ENCODE measurements at regions not wholly inside any gene's neighbourhood (a gene's known extent, or its start where the extent isn't known, plus 50 kb on each side); places are given as distances from the start of the nearest gene placed in this dataset.
"Not testable (repeated sequence)": the region's sequence is repeated elsewhere in the genome, so short reads cannot be mapped to it uniquely, and the experiment has no call there.

DNA sequence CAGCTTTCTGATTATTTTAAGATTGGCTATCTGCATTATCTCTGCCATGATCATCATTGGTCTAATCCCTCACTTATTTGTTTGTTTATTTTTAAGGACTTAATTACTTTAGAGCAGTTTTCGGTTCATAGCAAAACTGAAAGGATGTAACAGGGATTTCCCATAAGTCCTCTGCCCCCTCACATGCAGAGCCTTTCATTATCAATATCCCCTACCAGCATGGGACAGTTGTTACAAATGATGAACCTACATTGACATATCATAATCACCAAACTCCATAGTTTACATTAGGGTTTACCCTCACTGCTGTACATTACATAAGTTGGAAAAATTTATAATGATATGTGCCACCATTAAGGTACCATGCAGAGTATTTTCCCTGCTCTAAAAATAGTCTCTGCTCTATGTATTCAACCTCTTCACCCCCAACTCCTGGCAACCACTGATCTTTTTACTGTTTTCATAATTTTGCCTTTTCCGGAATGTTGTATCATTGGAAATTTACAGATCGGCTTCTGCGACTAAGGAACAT lies 131.9 kb downstream of the GOLGA6L6 start:
- not testable (repeated sequence) for H3K27ac ChIP-seq (ENCODE audit: insufficient read depth, low read length, poor library complexity, severe bottlenecking); H3K4me1 ChIP-seq (ENCODE audit: control insufficient read depth, insufficient read depth, low read length, poor library complexity, severe bottlenecking); H3K36me3 ChIP-seq (ENCODE audit: control insufficient read depth, insufficient read depth, low read length); H3K9me3 ChIP-seq (ENCODE audit: control insufficient read depth, low read length); H3K4me3 ChIP-seq (ENCODE audit: insufficient read depth, low read depth, low read length, poor library complexity, severe bottlenecking); DNase-seq; H3K27me3 ChIP-seq (replicated peaks; ENCODE audit: control insufficient read depth, insufficient read depth, low read length, poor library complexity, severe bottlenecking)

DNA sequence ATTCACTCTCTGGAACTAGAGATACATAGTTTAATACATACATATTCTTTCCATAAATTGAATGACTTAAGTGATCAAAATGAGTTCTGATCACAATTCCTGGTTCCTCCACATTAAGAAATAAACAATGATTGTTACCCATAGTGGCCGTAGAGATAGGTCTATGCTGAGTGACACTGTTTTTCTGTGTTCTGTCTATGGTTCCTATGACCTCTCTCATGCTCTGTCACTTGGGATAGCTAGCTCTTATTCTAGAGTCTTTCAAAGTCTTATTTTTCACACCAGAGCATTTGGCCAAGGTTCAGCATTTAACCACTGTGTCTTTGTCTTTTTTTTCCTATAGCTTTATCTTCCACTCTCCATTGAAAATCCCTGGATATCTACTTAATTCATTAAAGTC lies 132.4 kb downstream of the GOLGA6L6 start:
- no peak overlapping the region for H3K4me3 ChIP-seq (ENCODE audit: insufficient read depth, low read depth, low read length, poor library complexity, severe bottlenecking)
- no peak overlapping the region for H3K27ac ChIP-seq (ENCODE audit: insufficient read depth, low read length, poor library complexity, severe bottlenecking)
- H3K27me3 ChIP-seq (replicated peaks; ENCODE audit: control insufficient read depth, insufficient read depth, low read length, poor library complexity, severe bottlenecking): no peaks in the 10 kb centered on the region
- no peaks in the 10 kb centered on the region for H3K36me3 ChIP-seq (ENCODE audit: control insufficient read depth, insufficient read depth, low read length)
- H3K4me1 ChIP-seq (ENCODE audit: control insufficient read depth, insufficient read depth, low read length, poor library complexity, severe bottlenecking): no peaks in the 10 kb centered on the region
- no peaks in the 10 kb centered on the region for H3K9me3 ChIP-seq (ENCODE audit: control insufficient read depth, low read length)
- DNase-seq: no peak

DNA sequence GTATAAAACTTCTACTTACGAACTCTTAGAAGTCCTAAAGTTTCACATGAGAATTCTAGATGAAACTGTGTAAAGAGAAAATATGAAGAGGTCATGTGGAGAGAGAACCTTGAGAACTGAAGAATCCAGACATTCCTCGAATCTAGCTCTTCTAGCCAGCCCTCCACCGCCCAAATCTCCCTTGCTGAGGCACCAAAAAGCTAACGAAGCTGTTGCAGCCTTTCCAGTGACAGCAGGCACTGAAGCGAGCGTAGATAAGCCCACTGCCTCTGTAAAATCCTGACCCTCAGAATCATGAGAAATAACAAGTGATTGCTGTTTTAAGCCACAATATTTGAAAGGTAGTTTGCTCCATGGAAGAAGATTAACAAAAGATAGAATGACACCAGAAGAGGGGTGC lies 134.0 kb downstream of the GOLGA6L6 start:
- no peaks in the 10 kb centered on the region for H3K27me3 ChIP-seq (replicated peaks; ENCODE audit: control insufficient read depth, insufficient read depth, low read length, poor library complexity, severe bottlenecking)
- no peaks in the 10 kb centered on the region for H3K9me3 ChIP-seq (ENCODE audit: control insufficient read depth, low read length)
- DNase-seq: no peak
- H3K27ac ChIP-seq (ENCODE audit: insufficient read depth, low read length, poor library complexity, severe bottlenecking): no peak overlapping the region
- no peaks in the 10 kb centered on the region for H3K4me1 ChIP-seq (ENCODE audit: control insufficient read depth, insufficient read depth, low read length, poor library complexity, severe bottlenecking)
- H3K36me3 ChIP-seq (ENCODE audit: control insufficient read depth, insufficient read depth, low read length): no peaks in the 10 kb centered on the region
- H3K4me3 ChIP-seq (ENCODE audit: insufficient read depth, low read depth, low read length, poor library complexity, severe bottlenecking): no peak overlapping the region

DNA sequence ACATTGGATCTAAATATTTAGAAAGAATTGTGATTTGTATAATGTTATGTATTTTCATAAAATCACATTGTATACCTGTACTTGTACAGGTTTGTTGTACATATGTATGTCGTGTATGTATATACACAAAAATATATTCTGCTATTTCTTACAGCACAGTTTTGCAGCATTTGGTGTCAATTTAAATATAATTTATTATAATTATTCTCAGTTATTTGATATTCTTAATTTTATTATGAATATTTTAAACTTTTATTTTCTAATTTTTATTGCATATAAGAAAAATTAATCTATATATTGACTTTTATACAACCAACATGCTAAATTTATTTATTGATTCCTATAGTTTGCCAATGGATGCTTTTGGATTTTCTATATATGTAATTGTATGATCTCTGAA lies 137.0 kb downstream of the GOLGA6L6 start:
- not testable (repeated sequence) for H3K9me3 ChIP-seq (ENCODE audit: control insufficient read depth, low read length); DNase-seq; H3K4me3 ChIP-seq (ENCODE audit: insufficient read depth, low read depth, low read length, poor library complexity, severe bottlenecking); H3K36me3 ChIP-seq (ENCODE audit: control insufficient read depth, insufficient read depth, low read length); H3K27me3 ChIP-seq (replicated peaks; ENCODE audit: control insufficient read depth, insufficient read depth, low read length, poor library complexity, severe bottlenecking); H3K27ac ChIP-seq (ENCODE audit: insufficient read depth, low read length, poor library complexity, severe bottlenecking); H3K4me1 ChIP-seq (ENCODE audit: control insufficient read depth, insufficient read depth, low read length, poor library complexity, severe bottlenecking)

DNA sequence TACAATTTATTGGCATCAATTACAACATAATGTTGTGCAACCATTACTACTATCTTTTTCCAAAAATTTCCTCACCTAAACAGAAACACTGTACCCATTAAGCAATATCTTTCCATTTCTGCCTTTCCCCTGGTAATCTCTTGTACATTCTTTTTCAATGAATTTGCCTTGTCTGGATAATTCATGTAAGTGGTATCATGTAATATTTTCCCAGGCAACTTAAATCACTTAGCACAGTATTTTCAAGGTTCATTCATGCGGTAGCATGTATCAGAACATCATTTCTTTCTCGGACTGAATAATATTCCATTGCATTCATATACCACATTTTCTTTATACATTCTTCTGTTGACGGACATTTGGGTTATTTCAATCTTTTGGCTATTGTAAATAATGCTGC lies 139.0 kb downstream of the GOLGA6L6 start:
- DNase-seq; H3K27ac ChIP-seq (ENCODE audit: insufficient read depth, low read length, poor library complexity, severe bottlenecking); H3K4me1 ChIP-seq (ENCODE audit: control insufficient read depth, insufficient read depth, low read length, poor library complexity, severe bottlenecking); H3K9me3 ChIP-seq (ENCODE audit: control insufficient read depth, low read length); H3K36me3 ChIP-seq (ENCODE audit: control insufficient read depth, insufficient read depth, low read length); H3K4me3 ChIP-seq (ENCODE audit: insufficient read depth, low read depth, low read length, poor library complexity, severe bottlenecking); H3K27me3 ChIP-seq (replicated peaks; ENCODE audit: control insufficient read depth, insufficient read depth, low read length, poor library complexity, severe bottlenecking): not testable (repeated sequence)

DNA sequence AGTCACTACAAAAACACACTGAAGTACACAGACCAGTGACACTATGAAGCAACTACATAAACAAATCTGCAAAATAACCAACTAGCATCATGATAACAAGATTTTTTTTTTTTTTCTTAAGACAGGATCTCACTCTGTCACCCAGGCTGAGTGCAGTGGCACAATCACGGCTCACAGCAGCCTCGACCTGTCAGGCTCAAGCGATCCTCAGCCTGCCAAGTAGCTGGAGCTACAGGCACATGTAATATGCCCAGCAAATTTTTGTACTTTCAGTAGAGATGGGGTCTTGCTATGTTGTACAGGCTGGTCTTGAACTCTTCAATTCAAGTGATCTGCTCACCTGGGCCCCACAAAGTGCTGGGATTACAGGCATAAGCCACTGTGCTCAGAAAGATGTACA lies 140.5 kb downstream of the GOLGA6L6 start:
- not testable (repeated sequence) for H3K9me3 ChIP-seq (ENCODE audit: control insufficient read depth, low read length); H3K27me3 ChIP-seq (replicated peaks; ENCODE audit: control insufficient read depth, insufficient read depth, low read length, poor library complexity, severe bottlenecking); H3K27ac ChIP-seq (ENCODE audit: insufficient read depth, low read length, poor library complexity, severe bottlenecking); H3K4me3 ChIP-seq (ENCODE audit: insufficient read depth, low read depth, low read length, poor library complexity, severe bottlenecking); H3K4me1 ChIP-seq (ENCODE audit: control insufficient read depth, insufficient read depth, low read length, poor library complexity, severe bottlenecking); DNase-seq; H3K36me3 ChIP-seq (ENCODE audit: control insufficient read depth, insufficient read depth, low read length)

DNA sequence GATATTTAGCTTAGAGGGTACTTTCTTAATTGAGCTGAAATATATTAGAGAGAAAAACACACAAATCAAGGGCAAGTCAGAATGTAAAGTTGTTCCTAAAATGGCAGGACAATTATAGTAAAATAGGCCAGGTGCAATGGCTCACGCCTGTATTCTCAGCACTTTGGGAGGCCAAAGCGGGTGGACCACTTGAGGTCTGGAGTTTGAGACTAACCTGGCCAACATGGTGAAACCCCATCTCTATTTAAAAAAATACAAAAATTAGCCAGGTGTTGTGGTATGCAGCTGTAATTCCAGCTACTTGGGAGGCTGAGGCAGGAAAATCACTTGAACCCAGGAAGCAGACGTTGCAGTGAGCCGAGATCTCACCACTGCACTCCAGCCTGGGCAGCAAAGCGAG lies 142.9 kb downstream of the GOLGA6L6 start:
- H3K4me1 ChIP-seq (ENCODE audit: control insufficient read depth, insufficient read depth, low read length, poor library complexity, severe bottlenecking); H3K4me3 ChIP-seq (ENCODE audit: insufficient read depth, low read depth, low read length, poor library complexity, severe bottlenecking); H3K36me3 ChIP-seq (ENCODE audit: control insufficient read depth, insufficient read depth, low read length); H3K9me3 ChIP-seq (ENCODE audit: control insufficient read depth, low read length); H3K27me3 ChIP-seq (replicated peaks; ENCODE audit: control insufficient read depth, insufficient read depth, low read length, poor library complexity, severe bottlenecking); H3K27ac ChIP-seq (ENCODE audit: insufficient read depth, low read length, poor library complexity, severe bottlenecking); DNase-seq: not testable (repeated sequence)

DNA sequence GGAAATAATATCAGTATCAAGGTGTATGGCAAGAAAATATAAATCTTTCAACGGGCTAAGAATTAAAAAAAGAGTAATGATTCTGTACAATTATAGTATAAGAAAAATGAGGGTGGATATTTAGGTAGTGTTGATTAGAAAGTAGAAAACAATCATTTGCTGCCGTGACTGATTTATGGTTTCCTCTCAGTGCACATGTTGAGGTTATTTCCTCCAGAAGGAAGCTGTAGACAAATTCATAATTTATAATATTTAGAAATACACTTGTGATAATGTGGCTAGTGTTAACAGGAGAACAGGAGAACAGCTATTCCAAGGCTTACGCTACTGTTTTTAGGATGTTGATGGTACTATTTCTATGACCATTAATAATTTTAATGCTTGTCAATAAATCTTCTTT lies 153.4 kb downstream of the GOLGA6L6 start:
- H3K4me3 ChIP-seq (ENCODE audit: insufficient read depth, low read depth, low read length, poor library complexity, severe bottlenecking); H3K27me3 ChIP-seq (replicated peaks; ENCODE audit: control insufficient read depth, insufficient read depth, low read length, poor library complexity, severe bottlenecking); H3K36me3 ChIP-seq (ENCODE audit: control insufficient read depth, insufficient read depth, low read length); H3K27ac ChIP-seq (ENCODE audit: insufficient read depth, low read length, poor library complexity, severe bottlenecking); H3K4me1 ChIP-seq (ENCODE audit: control insufficient read depth, insufficient read depth, low read length, poor library complexity, severe bottlenecking); DNase-seq; H3K9me3 ChIP-seq (ENCODE audit: control insufficient read depth, low read length): not testable (repeated sequence)

DNA sequence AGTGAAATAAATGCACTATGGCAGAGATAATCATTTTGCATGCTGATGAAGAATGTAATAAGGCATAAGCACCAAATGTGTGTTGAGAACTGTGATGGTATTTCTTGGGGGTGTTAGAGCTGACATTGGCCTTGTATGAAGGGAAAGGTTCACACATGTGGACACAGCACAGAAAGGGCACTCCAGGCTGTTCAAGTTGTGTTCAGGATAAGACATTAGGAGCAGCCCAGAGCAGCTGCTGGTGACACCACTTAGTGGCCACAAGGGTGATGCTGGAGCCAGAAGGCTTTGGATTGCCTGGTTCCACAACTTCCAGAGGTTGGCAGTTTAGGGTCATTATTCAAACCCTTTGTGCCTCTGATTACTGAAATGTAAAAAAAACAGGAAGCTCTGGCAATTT lies 155.4 kb downstream of the GOLGA6L6 start:
- no peaks in the 10 kb centered on the region for H3K36me3 ChIP-seq (ENCODE audit: control insufficient read depth, insufficient read depth, low read length)
- H3K4me3 ChIP-seq (ENCODE audit: insufficient read depth, low read depth, low read length, poor library complexity, severe bottlenecking): no peak overlapping the region
- H3K27ac ChIP-seq (ENCODE audit: insufficient read depth, low read length, poor library complexity, severe bottlenecking): no peak overlapping the region
- no peaks in the 10 kb centered on the region for H3K4me1 ChIP-seq (ENCODE audit: control insufficient read depth, insufficient read depth, low read length, poor library complexity, severe bottlenecking)
- no peak for DNase-seq
- no peaks in the 10 kb centered on the region for H3K27me3 ChIP-seq (replicated peaks; ENCODE audit: control insufficient read depth, insufficient read depth, low read length, poor library complexity, severe bottlenecking)
- H3K9me3 ChIP-seq (ENCODE audit: control insufficient read depth, low read length): no peaks in the 10 kb centered on the region

DNA sequence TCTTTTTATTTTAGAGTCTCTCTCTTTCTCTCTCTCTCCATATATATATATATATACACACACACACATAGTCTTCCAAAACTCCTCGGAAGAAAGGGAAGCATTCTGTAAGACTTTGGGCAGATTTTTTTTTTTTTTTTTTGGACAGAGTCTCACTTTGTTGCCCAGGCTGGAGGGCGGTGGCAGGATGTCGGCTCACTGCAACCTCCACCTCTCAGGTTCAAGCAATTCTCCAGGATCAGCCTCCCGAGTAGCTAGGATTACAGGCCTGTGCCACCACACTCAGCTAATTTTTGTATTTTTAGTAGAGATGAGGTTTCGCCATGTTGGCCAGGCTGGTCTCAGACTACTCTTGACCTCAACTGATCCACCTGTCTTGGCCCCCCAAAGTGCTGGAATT lies 161.4 kb downstream of the GOLGA6L6 start:
- H3K27me3 ChIP-seq (replicated peaks; ENCODE audit: control insufficient read depth, insufficient read depth, low read length, poor library complexity, severe bottlenecking); H3K27ac ChIP-seq (ENCODE audit: insufficient read depth, low read length, poor library complexity, severe bottlenecking); DNase-seq; H3K4me1 ChIP-seq (ENCODE audit: control insufficient read depth, insufficient read depth, low read length, poor library complexity, severe bottlenecking); H3K36me3 ChIP-seq (ENCODE audit: control insufficient read depth, insufficient read depth, low read length); H3K4me3 ChIP-seq (ENCODE audit: insufficient read depth, low read depth, low read length, poor library complexity, severe bottlenecking); H3K9me3 ChIP-seq (ENCODE audit: control insufficient read depth, low read length): not testable (repeated sequence)

DNA sequence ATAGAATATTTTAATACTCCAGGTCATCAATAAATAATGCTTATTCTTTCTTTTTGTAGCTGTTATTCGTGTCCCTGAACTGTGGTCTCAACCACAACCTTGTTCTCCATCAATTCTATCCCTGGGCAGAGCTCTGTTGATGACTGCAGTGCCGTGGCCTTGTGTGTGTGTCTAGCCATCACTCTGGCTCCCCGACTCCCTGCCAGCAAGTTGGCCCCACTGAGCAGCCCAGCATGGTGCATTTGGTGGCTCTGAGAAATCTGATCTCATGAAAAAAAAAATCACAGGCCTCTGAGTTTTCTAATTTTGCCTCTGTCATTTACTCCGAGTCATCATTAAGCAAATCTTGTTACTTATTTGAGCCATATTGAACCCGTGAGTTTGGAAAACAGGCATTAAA lies 164.7 kb downstream of the GOLGA6L6 start:
- Histone ChIP-seq H3K9me3 (ENCODE audit: control insufficient read depth, low read length) (no peaks in the 10 kb centered on the region), H3K4me1 (ENCODE audit: control insufficient read depth, insufficient read depth, low read length, poor library complexity, severe bottlenecking) (no peaks in the 10 kb centered on the region), H3K27me3 (replicated peaks; ENCODE audit: control insufficient read depth, insufficient read depth, low read length, poor library complexity, severe bottlenecking) (no peaks in the 10 kb centered on the region), H3K36me3 (ENCODE audit: control insufficient read depth, insufficient read depth, low read length) (no peaks in the 10 kb centered on the region), H3K4me3 (ENCODE audit: insufficient read depth, low read depth, low read length, poor library complexity, severe bottlenecking) (no peak overlapping the region), H3K27ac (ENCODE audit: insufficient read depth, low read length, poor library complexity, severe bottlenecking) (no peak overlapping the region)
- no peak for DNase-seq

All from effector memory CD4-positive, alpha-beta T cell (primary cell).